GM12878 (cell line): ENCODE measurements at regions not wholly inside any gene's neighbourhood (a gene's known extent, or its start where the extent isn't known, plus 50 kb on each side); places are given as distances from the start of the nearest gene placed in this dataset.

Experiments
- ATAC-seq: fragments of 200-7000 bp; cut with Tn5 transposase; 3 replicates; pipeline ENCODE4 v1.9.1; 2020; ENCODE audit warnings: mild to moderate bottlenecking, moderate library complexity
- BruUV-seq: library from RNA; stranded (reverse); fragments of 400-500 nt; replicated peaks from 2 replicates; lab custom pipeline; 2021; lab: Mats Ljungman, UMichigan
- CTCF ChIA-PET: fragments of 300-600 bp; sonication (Branson Sonifier 250); formaldehyde crosslinking; extraction: SDS; loops from one replicate; lab custom pipeline; 2021; ENCODE audit warnings: inconsistent platforms; lab: Yijun Ruan, JAX
- POLR2A ChIA-PET: fragments of 350-600 bp; formaldehyde crosslinking; extraction: SDS; loops from one replicate; lab custom pipeline; 2021; ENCODE audit warnings: inconsistent platforms; lab: Charles Lee
- RAD21 ChIA-PET: fragments of 300-600 bp; sonication (Branson Sonifier 250); formaldehyde crosslinking; loops from one replicate; lab custom pipeline; 2023; ENCODE audit warnings: antibody characterized with exemption; ENCODE audit not compliant: unreplicated experiment; lab: Charles Lee
- SMC1A ChIA-PET: fragments of 300-600 bp; sonication (Branson Sonifier 250); formaldehyde crosslinking; loops from one replicate; lab custom pipeline; 2023; ENCODE audit not compliant: unreplicated experiment, uncharacterized antibody; lab: Charles Lee
- DNase-seq: peaks from one replicate; pipeline ENCODE4 v3.0.0-alpha.2; 2011; ENCODE audit warnings: low read depth, low spot score
- FAIRE-seq: peaks from 3 replicates; lab custom pipeline; 2011; peaks lifted over from hg19 to GRCh38; lab: Jason Lieb, UNC
- H2AFZ ChIP-seq: 2 replicates; pipeline ENCODE4 v1.6.0; 2011; ENCODE audit warnings: low read depth, low read length, control low read depth; ENCODE audit not compliant: control insufficient read depth
- H3K27ac ChIP-seq: 2 replicates; pipeline ENCODE4 v1.5.1; 2011; ENCODE audit warnings: control low read depth; ENCODE audit not compliant: control insufficient read depth, insufficient read depth
- H3K27me3 ChIP-seq, 2 experiments: replicated peaks in 1 of 2; 2 replicates each; pipeline versions ENCODE4 v1.6.0 to v1.6.1; 2011; ENCODE audit warnings: low read length in 1 of 2; ENCODE audit not compliant: control insufficient read depth in 2 of 2, insufficient read depth in 2 of 2
- H3K36me3 ChIP-seq, 2 experiments: 2 replicates each; pipeline ENCODE4 v1.5.1; 2011; ENCODE audit warnings: low read length in 1 of 2; ENCODE audit not compliant: control insufficient read depth in 2 of 2, insufficient read depth in 2 of 2
- H3K4me1 ChIP-seq: 2 replicates; pipeline ENCODE4 v1.6.1; 2011; ENCODE audit warnings: mild to moderate bottlenecking, low read length, moderate library complexity, mixed read lengths; ENCODE audit not compliant: control insufficient read depth, insufficient read depth
- H3K4me2 ChIP-seq: 2 replicates; pipeline ENCODE4 v1.6.0; 2011; ENCODE audit warnings: control low read depth; ENCODE audit not compliant: control insufficient read depth, insufficient read depth
- H3K4me3 ChIP-seq: fragments of 200-600 bp; sonication (generic); 2 replicates; pipeline ENCODE4 v1.5.1; 2016
- H3K79me2 ChIP-seq: 2 replicates; pipeline ENCODE4 v1.6.0; 2011; ENCODE audit warnings: low read length; ENCODE audit not compliant: control insufficient read depth, insufficient read depth
- H3K9ac ChIP-seq: 2 replicates; pipeline ENCODE4 v1.8.0; 2011; ENCODE audit warnings: low read length, control low read depth, mixed read lengths; ENCODE audit not compliant: control insufficient read depth, insufficient read depth
- H3K9me3 ChIP-seq: replicated peaks from 3 replicates; pipeline ENCODE4 v1.5.1; 2011; ENCODE audit warnings: mild to moderate bottlenecking, low read length; ENCODE audit not compliant: control insufficient read depth, insufficient read depth
- H4K20me1 ChIP-seq: 2 replicates; pipeline ENCODE4 v1.6.0; 2011; ENCODE audit not compliant: control insufficient read depth, insufficient read depth
- BMI1 ChIP-seq: fragments of 450-650 bp; IDR thresholded peaks from 2 replicates; pipeline ENCODE4 v1.6.1; 2016; ENCODE audit warnings: mild to moderate bottlenecking, moderate library complexity, borderline replicate concordance
- CBX3 ChIP-seq: fragments of 200-600 bp; sonication (generic); IDR thresholded peaks from 2 replicates; pipeline ENCODE4 v1.6.1; 2016; ENCODE audit warnings: low read depth, borderline replicate concordance
- HDAC2 ChIP-seq: fragments of 200-600 bp; sonication (generic); IDR thresholded peaks from 2 replicates; pipeline ENCODE4 v1.6.1; 2017
- HDGF ChIP-seq: fragments of 450-650 bp; IDR thresholded peaks from 2 replicates; pipeline ENCODE4 v1.6.1; 2016; ENCODE audit warnings: antibody characterized with exemption
- IRF3 ChIP-seq: fragments of 450-650 bp; IDR thresholded peaks from 2 replicates; pipeline ENCODE4 v1.6.1; 2014; ENCODE audit warnings: mild to moderate bottlenecking
- KAT2A ChIP-seq: conservative IDR thresholded peaks from 2 replicates; pipeline ENCODE4 v1.6.1; 2011; ENCODE audit warnings: low read depth, low read length; ENCODE audit not compliant: control insufficient read depth
- KLF5 ChIP-seq: fragments of 450-650 bp; IDR thresholded peaks from 2 replicates; pipeline ENCODE4 v1.6.1; 2014; ENCODE audit warnings: mild to moderate bottlenecking; ENCODE audit not compliant: partially characterized antibody
- NKRF ChIP-seq: fragments of 450-650 bp; conservative IDR thresholded peaks from 2 replicates; pipeline ENCODE4 v1.6.1; 2017; ENCODE audit warnings: mild to moderate bottlenecking, moderate library complexity
- PAX8 ChIP-seq: fragments of 450-650 bp; IDR thresholded peaks from 2 replicates; pipeline ENCODE4 v1.6.1; 2017; ENCODE audit warnings: mild to moderate bottlenecking, moderate library complexity
- PML ChIP-seq: IDR thresholded peaks from 2 replicates; pipeline ENCODE4 v1.6.1; 2012; ENCODE audit warnings: low read length, inconsistent platforms
- POU2F2 ChIP-seq: IDR thresholded peaks from 3 replicates; pipeline ENCODE4 v1.6.1; 2011; ENCODE audit warnings: low read depth, mild to moderate bottlenecking, low read length, borderline replicate concordance
- RB1 ChIP-seq: fragments of 450-650 bp; formaldehyde crosslinking; IDR thresholded peaks from 2 replicates; pipeline ENCODE4 v1.6.1; 2017; ENCODE audit warnings: mild to moderate bottlenecking, borderline replicate concordance
- SMARCA5 ChIP-seq: fragments of 450-650 bp; IDR thresholded peaks from 2 replicates; pipeline ENCODE4 v1.6.1; 2017; ENCODE audit warnings: mild to moderate bottlenecking
- SRF ChIP-seq, 2 experiments: IDR thresholded peaks; 2 replicates each; pipeline ENCODE4 v1.6.1; 2011; ENCODE audit warnings: low read depth in 2 of 2, low read length in 2 of 2, mild to moderate bottlenecking in 1 of 2, moderate library complexity in 1 of 2
- SUZ12 ChIP-seq: fragments of 200-600 bp; sonication (generic); IDR thresholded peaks from one replicate; pipeline ENCODE4 v1.6.1; 2018; ENCODE audit warnings: antibody characterized with exemption, mild to moderate bottlenecking; ENCODE audit not compliant: unreplicated experiment
- TAF1 ChIP-seq: IDR thresholded peaks from 2 replicates; pipeline ENCODE4 v1.6.1; 2011; ENCODE audit warnings: mild to moderate bottlenecking, low read depth, low read length, borderline replicate concordance
- TARDBP ChIP-seq: IDR thresholded peaks from 2 replicates; pipeline ENCODE4 v1.6.1; 2016; ENCODE audit warnings: borderline replicate concordance
- WRNIP1 ChIP-seq: IDR thresholded peaks from 2 replicates; pipeline ENCODE4 v1.6.1; 2011; ENCODE audit warnings: low read depth, low read length, improper control_type of control experiment, borderline replicate concordance
- ZSCAN29 ChIP-seq: fragments of 450-650 bp; IDR thresholded peaks from 2 replicates; pipeline ENCODE4 v1.6.1; 2017; ENCODE audit warnings: mild to moderate bottlenecking, moderate library complexity
- WGBS: methylation state at CpG from one replicate; pipeline ENCODE4 v1.1.6; 2016; ENCODE audit warnings: low lambda C conversion rate; ENCODE audit not compliant: insufficient replicate concordance, insufficient coverage; ENCODE audit errors: missing lambda C conversion rate; 5-methylcytosine and 5-hydroxymethylcytosine counted together
- in situ Hi-C: fragments of 300-500 bp; cut with MboI; formaldehyde crosslinking; loops from 9 replicates; pipeline ENCODE4 v1.14.3; 2018; ENCODE audit warnings: mixed read lengths
- intact Hi-C: fragments of 100-400 bp; cut with micrococcal nuclease; formaldehyde crosslinking; loops from one replicate; pipeline ENCODE4 v1.14.2; 2022; ENCODE audit not compliant: unreplicated experiment

- DNase-seq (no peak), FAIRE-seq (no peak), ATAC-seq (no peak)
- no TSS peak for BruUV-seq
- intact Hi-C loops (no loop called here), in situ Hi-C loops (no loop called here)
- SMC1A ChIA-PET = no interaction called here
- no peak overlapping the region for H3K4me3 ChIP-seq
- H3K4me2 ChIP-seq = no peak overlapping the region
- WGBS = 45% methylated on average over 9 of the region's 9 CpGs
- H2AFZ ChIP-seq = no peak overlapping the region
- H3K27ac ChIP-seq = no peak overlapping the region
- POLR2A ChIA-PET = no interaction called here
- peaks cover 5% of the 10 kb centered on the region for H3K4me1 ChIP-seq
- no peaks in the 10 kb centered on the region for H3K79me2 ChIP-seq
- TF ChIP-seq SRF (IDR thresholded peaks at IDR 0.05; ENCODE audit: low read depth in 2 of 2, low read length in 2 of 2) = no peak
- TF ChIP-seq SUZ12 = no peak
- no peak for TF ChIP-seq PML
- TF ChIP-seq NKRF = no peak
- TF ChIP-seq SMARCA5 = no peak
- TF ChIP-seq KLF5 = no peak
- no peak for TF ChIP-seq IRF3
- TF ChIP-seq BMI1 = no peak
- no peak for TF ChIP-seq PAX8
- TF ChIP-seq WRNIP1 = no peak
- TF ChIP-seq TAF1 = no peak
- no peak for TF ChIP-seq RB1
- TF ChIP-seq CBX3 = no peak
- no peak for TF ChIP-seq TARDBP
- no peak for TF ChIP-seq POU2F2
- no peak for TF ChIP-seq ZSCAN29
- TF ChIP-seq HDAC2 = no peak
- no peak for TF ChIP-seq KAT2A
- TF ChIP-seq HDGF = no peak
- CTCF ChIA-PET = no interaction called here
- no peak overlapping the region for H3K9ac ChIP-seq
- no peaks in the 10 kb centered on the region for H4K20me1 ChIP-seq
- no peaks in the 10 kb centered on the region for H3K9me3 ChIP-seq
- no peaks in the 10 kb centered on the region for H3K36me3 ChIP-seq
- no peaks in the 10 kb centered on the region; a peak in 1 of 4 replicates for H3K27me3 ChIP-seq
- RAD21 ChIA-PET = no interaction called here
Observed at GRCh38 chr2:129678751-129679150, 300.7 kb upstream of the RAB6C start.
